HepG2 (cell line): ENCODE measurements at regions not wholly inside any gene's neighbourhood (a gene's known extent, or its start where the extent isn't known, plus 50 kb on each side); places are given as distances from the start of the nearest gene placed in this dataset.

Source experiments
- ATAC-seq: fragments of 200-7000 bp; cut with Tn5 transposase; 3 replicates; pipeline ENCODE4 v1.9.1; 2020; ENCODE audit warnings: mild to moderate bottlenecking, moderate library complexity
- BruUV-seq: library from RNA; stranded (reverse); fragments of 400-500 nt; replicated peaks from 2 replicates; lab custom pipeline; 2021; lab: Mats Ljungman, UMichigan
- CTCF ChIA-PET: fragments of 300-600 bp; formaldehyde crosslinking; extraction: SDS; loops from one replicate; lab custom pipeline; 2021; ENCODE audit warnings: low total read pairs, inconsistent platforms, low intra/inter-chr PET ratio; lab: Yijun Ruan, JAX
- POLR2A ChIA-PET: fragments of 350-600 bp; sonication (Branson Sonifier 250); formaldehyde crosslinking; loops from one replicate; lab custom pipeline; 2020; ENCODE audit warnings: antibody characterized with exemption, inconsistent platforms; lab: Yijun Ruan, JAX
- DNase-seq: peaks from one replicate; pipeline ENCODE4 v3.0.0-alpha.2; 2015; ENCODE audit warnings: low spot score
- FAIRE-seq: peaks from 3 replicates; lab custom pipeline; 2011; peaks lifted over from hg19 to GRCh38; lab: Jason Lieb, UNC
- H2AFZ ChIP-seq: one replicate; pipeline ENCODE4 v1.6.1; 2011; ENCODE audit warnings: low read length, inconsistent platforms
- H3K27ac ChIP-seq: fragments of 300-600 bp; 3 replicates; pipeline ENCODE4 v1.8.0; 2011; ENCODE audit warnings: mixed run types, mild to moderate bottlenecking, mixed read lengths, low read length, inconsistent platforms; ENCODE audit not compliant: insufficient read depth; ENCODE audit errors: extremely low read length
- H3K27me3 ChIP-seq, 2 experiments: fragments of 200-600 bp in 1 of 2; 2 replicates in 1 of 2; 3 replicates in 1 of 2; pipeline versions ENCODE4 v1.6.0 to v1.8.0; 2011; ENCODE audit warnings: low read length in 2 of 2, mild to moderate bottlenecking in 2 of 2, moderate library complexity in 2 of 2, inconsistent platforms in 1 of 2; ENCODE audit not compliant: insufficient read depth in 2 of 2, control insufficient read depth in 1 of 2
- H3K36me3 ChIP-seq, 2 experiments: fragments of 200-600 bp in 1 of 2; replicated peaks in 1 of 2; 2 replicates in 1 of 2; 3 replicates in 1 of 2; pipeline versions ENCODE4 v1.5.1 to v1.8.0; 2011; ENCODE audit warnings: low read length in 2 of 2, inconsistent platforms in 1 of 2; ENCODE audit not compliant: insufficient read depth in 2 of 2, control insufficient read depth in 1 of 2
- H3K4me1 ChIP-seq: 2 replicates; pipeline ENCODE4 v1.5.1; 2012; ENCODE audit warnings: low read length, inconsistent platforms; ENCODE audit not compliant: insufficient read depth
- H3K4me2 ChIP-seq: 2 replicates; pipeline ENCODE4 v1.6.0; 2011; ENCODE audit warnings: low read depth, low read length, inconsistent platforms
- H3K4me3 ChIP-seq, 3 experiments: fragments of 200-600 bp in 1 of 3; sonication (generic), shearing (Covaris generic) in 1 of 3; replicated peaks in 1 of 3; 2 replicates each; pipeline ENCODE4 v1.5.1; 2011 to 2016; ENCODE audit warnings: low read length in 3 of 3, inconsistent platforms in 2 of 3, low read depth in 2 of 3, mild to moderate bottlenecking in 2 of 3, control low read depth in 1 of 3, mixed read lengths in 1 of 3; ENCODE audit not compliant: insufficient read depth in 1 of 3
- H3K79me2 ChIP-seq: one replicate; pipeline ENCODE4 v1.6.1; 2011; ENCODE audit warnings: low read length, inconsistent platforms; ENCODE audit not compliant: insufficient read depth
- H3K9ac ChIP-seq: 2 replicates; pipeline ENCODE4 v1.6.0; 2011; ENCODE audit warnings: mild to moderate bottlenecking, low read depth, low read length, inconsistent platforms; ENCODE audit not compliant: insufficient read depth
- H3K9me3 ChIP-seq: 2 replicates; pipeline ENCODE4 v1.5.1; 2012; ENCODE audit warnings: mild to moderate bottlenecking, low read length
- H4K20me1 ChIP-seq: 2 replicates; pipeline ENCODE4 v1.6.0; 2011; ENCODE audit warnings: inconsistent platforms, mild to moderate bottlenecking, low read length, moderate library complexity; ENCODE audit not compliant: insufficient read depth
- CEBPZ ChIP-seq: IDR thresholded peaks from 2 replicates; pipeline ENCODE4 v1.6.1; 2012; ENCODE audit warnings: low read length, improper control_type of control experiment
- FOSL1 ChIP-seq: sonication (generic); formaldehyde crosslinking; IDR thresholded peaks from 2 replicates; pipeline ENCODE4 v1.9.0; 2021; ENCODE audit warnings: missing genetic modification reagents, borderline replicate concordance
- PCBP1 ChIP-seq: fragments of 200-400 bp; formaldehyde crosslinking; IDR thresholded peaks from 2 replicates; pipeline ENCODE4 v1.6.1; 2017; ENCODE audit warnings: mild to moderate bottlenecking, low read depth, low read length, borderline replicate concordance
- PHF8 ChIP-seq: sonication (generic); formaldehyde crosslinking; IDR thresholded peaks from 2 replicates; pipeline ENCODE4 v1.5.0; 2020; ENCODE audit warnings: missing genetic modification reagents
- ZMYM2 ChIP-seq: sonication (generic); formaldehyde crosslinking; IDR thresholded peaks from 2 replicates; pipeline ENCODE4 v1.8.0; 2022; ENCODE audit warnings: mild to moderate bottlenecking, missing genetic modification reagents
- ZNF143 ChIP-seq: sonication (generic); formaldehyde crosslinking; IDR thresholded peaks from 2 replicates; pipeline ENCODE4 v1.4.0; 2020; ENCODE audit warnings: missing genetic modification reagents
- ZNF235 ChIP-seq: sonication (generic); formaldehyde crosslinking; IDR thresholded peaks from 2 replicates; pipeline ENCODE4 v1.8.1; 2023; ENCODE audit warnings: mild to moderate bottlenecking, missing genetic modification reagents, borderline replicate concordance
- ZNF263 ChIP-seq: sonication (generic); formaldehyde crosslinking; IDR thresholded peaks from 2 replicates; pipeline ENCODE4 v1.4.0; 2020; ENCODE audit warnings: missing genetic modification reagents
- ZNF589 ChIP-seq: sonication (generic); formaldehyde crosslinking; conservative IDR thresholded peaks from 2 replicates; pipeline ENCODE4 v1.8.0; 2022; ENCODE audit warnings: mild to moderate bottlenecking, moderate library complexity, missing genetic modification reagents
- ZNF737 ChIP-seq: sonication (generic); formaldehyde crosslinking; IDR thresholded peaks from 2 replicates; pipeline ENCODE4 v1.5.0; 2020; ENCODE audit warnings: missing genetic modification reagents, mild to moderate bottlenecking, borderline replicate concordance
- WGBS: methylation state at CpG from one replicate; pipeline ENCODE4 v1.1.6; 2017; ENCODE audit warnings: low lambda C conversion rate; 5-methylcytosine and 5-hydroxymethylcytosine counted together
- in situ Hi-C: cut with HindIII; loops from 2 replicates; pipeline ENCODE4 v1.10.0; 2017; ENCODE audit warnings: low pct_unique_long_range_greater_than_20kb; ENCODE audit not compliant: extremely low pct_ligation_motif_present
- intact Hi-C: fragments of 100-400 bp; cut with micrococcal nuclease; formaldehyde crosslinking; loops from one replicate; pipeline ENCODE4 v1.10.0; 2022; ENCODE audit not compliant: unreplicated experiment
- TF ChIP-seq, protein P1 (sequence below): IDR thresholded peaks from 2 replicates; pipeline ENCODE4 v1.6.1; 2016; ENCODE audit warnings: low read depth, borderline replicate concordance

DNA sequence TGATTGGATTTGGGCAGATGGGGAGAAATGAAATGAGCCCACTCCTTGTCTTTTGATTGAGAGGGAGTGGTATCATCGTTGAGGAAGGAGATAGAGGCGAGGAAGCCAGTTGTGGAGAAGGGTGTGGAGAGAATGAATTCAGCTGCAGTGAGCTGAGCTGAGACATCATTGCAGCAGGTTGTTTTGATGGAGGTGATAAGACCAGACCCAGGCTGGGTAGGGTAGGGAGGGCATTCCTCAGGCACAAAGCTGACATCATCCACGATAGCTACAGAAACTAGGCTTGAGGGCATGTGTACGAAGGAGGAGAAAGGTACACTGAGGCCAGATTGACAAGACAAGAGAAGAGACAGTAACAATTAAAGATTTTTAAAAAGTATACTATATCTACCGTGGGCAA lies 1500.9 kb upstream of the SLC10A2 start:
- 2% methylated on average over 5 of the region's 5 CpGs for WGBS
- in situ Hi-C loops: loop anchor here (25.0 kb wide), 1 partner anchor 1970 kb away; the partner anchor contains the start of gene EFNB2
- ATAC-seq: no peak

More for the DNA sequence above, 1500.9 kb upstream of the SLC10A2 start:
- H3K4me3 ChIP-seq: no peak overlapping the region
- DNase-seq (no peak), FAIRE-seq (no peak)
- H3K9me3 ChIP-seq: peaks cover 46% of the 10 kb centered on the region
- no peaks in the 10 kb centered on the region for H3K79me2 ChIP-seq
- BruUV-seq: no TSS peak
- intact Hi-C loops: no loop called here
- no peaks in the 10 kb centered on the region for H4K20me1 ChIP-seq
- ChIA-PET CTCF (no interaction called here), POLR2A (no interaction called here)
- no peaks in the 10 kb centered on the region for H3K4me1 ChIP-seq
- H2AFZ ChIP-seq: no peak overlapping the region
- H3K27me3 ChIP-seq: no peaks in the 10 kb centered on the region
- no peak overlapping the region for H3K9ac ChIP-seq
- no peak overlapping the region for H3K27ac ChIP-seq
- TF ChIP-seq CEBPZ (no peak), FOSL1 (CRISPR knock-in tag) (no peak), ZNF589 (CRISPR knock-in tag) (no peak), PCBP1 (no peak), ZMYM2 (no peak), ZNF143 (no peak), ZNF235 (no peak), PHF8 (CRISPR knock-in tag) (no peak), ZNF263 (CRISPR knock-in tag) (no peak), ZNF737 (CRISPR knock-in tag) (no peak)
- TF ChIP-seq, protein P1, sequence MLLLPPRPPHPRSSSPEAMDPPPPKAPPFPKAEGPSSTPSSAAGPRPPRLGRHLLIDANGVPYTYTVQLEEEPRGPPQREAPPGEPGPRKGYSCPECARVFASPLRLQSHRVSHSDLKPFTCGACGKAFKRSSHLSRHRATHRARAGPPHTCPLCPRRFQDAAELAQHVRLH (CRISPR knock-in tag): no peak
- no peak overlapping the region for H3K4me2 ChIP-seq
- H3K36me3 ChIP-seq: no peaks in the 10 kb centered on the region
